ENCODE measurements at regions not wholly inside any gene's neighbourhood (a gene's known extent, or its start where the extent isn't known, plus 50 kb on each side); places are given as distances from the start of the nearest gene placed in this dataset.
"Not testable (repeated sequence)": the region's sequence is repeated elsewhere in the genome, so short reads cannot be mapped to it uniquely, and the experiment has no call there.

- DNase-seq: no peak
These were observed 211.8 kb upstream of the RND3 start for GRCh38 chr2:150699218-150699617.

GRCh38 chr2:150698016-150698661 is 210.7 kb upstream of the RND3 start:
- DNase-seq: peak; percentile 62

- DNase-seq: no peak
These were observed 210.1 kb upstream of the RND3 start for GRCh38 chr2:150697596-150697995.

- DNase-seq: no peak
These were observed 208.1 kb upstream of the RND3 start for GRCh38 chr2:150695451-150696135.

GRCh38 chr2:150693556-150693955 is 206.1 kb upstream of the RND3 start:
- no peak for DNase-seq

- DNase-seq: no peak
These were observed 203.4 kb upstream of the RND3 start for GRCh38 chr2:150690870-150691269.

GRCh38 chr2:150690261-150690660 is 202.8 kb upstream of the RND3 start:
- DNase-seq: no peak

GRCh38 chr2:150689590-150689989 is 202.1 kb upstream of the RND3 start:
- no peak for DNase-seq

GRCh38 chr2:150688016-150688415 is 200.5 kb upstream of the RND3 start:
- no peak for DNase-seq

GRCh38 chr2:150686391-150686790 is 198.9 kb upstream of the RND3 start:
- no peak for DNase-seq

- DNase-seq: peak; percentile 87
These were observed 193.8 kb upstream of the RND3 start for GRCh38 chr2:150681120-150681804.

- peak; percentile 29 for DNase-seq
These were observed 192.1 kb upstream of the RND3 start for GRCh38 chr2:150679456-150680120.

GRCh38 chr2:150677551-150677950 is 190.1 kb upstream of the RND3 start:
- DNase-seq: no peak

GRCh38 chr2:150676747-150677383 is 189.4 kb upstream of the RND3 start:
- no peak for DNase-seq

GRCh38 chr2:150675807-150676206 is 188.3 kb upstream of the RND3 start:
- no peak for DNase-seq

- DNase-seq: peak; percentile 59
These were observed 186.8 kb upstream of the RND3 start for GRCh38 chr2:150674283-150674682.

GRCh38 chr2:150672311-150672710 is 184.8 kb upstream of the RND3 start:
- DNase-seq: peak; percentile 18

GRCh38 chr2:150669492-150669891 is 182.0 kb upstream of the RND3 start:
- no peak for DNase-seq

GRCh38 chr2:150667039-150667438 is 179.6 kb upstream of the RND3 start:
- not testable (repeated sequence) for DNase-seq

GRCh38 chr2:150663143-150663542 is 175.7 kb upstream of the RND3 start:
- peak; percentile 94 for DNase-seq

GRCh38 chr2:150656002-150656401 is 168.5 kb upstream of the RND3 start:
- DNase-seq: no peak

GRCh38 chr2:150653351-150653750 is 165.9 kb upstream of the RND3 start:
- DNase-seq: no peak

GRCh38 chr2:150647943-150648342 is 160.5 kb upstream of the RND3 start:
- no peak for DNase-seq
